ENCODE measurements at regions not wholly inside any gene's neighbourhood (a gene's known extent, or its start where the extent isn't known, plus 50 kb on each side); places are given as distances from the start of the nearest gene placed in this dataset.

DNA sequence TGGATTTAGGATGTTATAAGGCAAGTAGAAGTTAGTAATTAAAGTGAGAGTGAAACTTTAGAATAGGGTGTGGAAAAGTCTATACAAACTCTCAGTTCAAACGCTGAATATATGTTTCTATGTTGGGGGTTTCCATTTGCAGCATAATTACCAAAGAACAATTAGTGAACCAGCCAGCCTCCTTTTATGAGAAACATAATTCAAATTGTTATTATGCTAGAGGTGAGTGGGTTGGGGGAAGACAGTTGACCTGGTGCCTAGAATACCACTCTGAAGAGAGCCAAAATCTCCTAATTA, 435.8 kb downstream of the MDFIC start:
- Histone ChIP-seq H3K27ac (no peak overlapping the region), H3K4me3 (no peak overlapping the region), H3K27me3 (no peaks in the 10 kb centered on the region), H3K36me3 (replicated peaks in 1 of 2) (no peaks in the 10 kb centered on the region), H3K9me3 (replicated peaks in 1 of 3) (no peaks in the 10 kb centered on the region), H3K4me1 (replicated peaks in 1 of 2) (no peaks in the 10 kb centered on the region)
- TF ChIP-seq POLR2A (IDR thresholded peaks at IDR 0.05) = no peak
- TF ChIP-seq, protein P1, sequence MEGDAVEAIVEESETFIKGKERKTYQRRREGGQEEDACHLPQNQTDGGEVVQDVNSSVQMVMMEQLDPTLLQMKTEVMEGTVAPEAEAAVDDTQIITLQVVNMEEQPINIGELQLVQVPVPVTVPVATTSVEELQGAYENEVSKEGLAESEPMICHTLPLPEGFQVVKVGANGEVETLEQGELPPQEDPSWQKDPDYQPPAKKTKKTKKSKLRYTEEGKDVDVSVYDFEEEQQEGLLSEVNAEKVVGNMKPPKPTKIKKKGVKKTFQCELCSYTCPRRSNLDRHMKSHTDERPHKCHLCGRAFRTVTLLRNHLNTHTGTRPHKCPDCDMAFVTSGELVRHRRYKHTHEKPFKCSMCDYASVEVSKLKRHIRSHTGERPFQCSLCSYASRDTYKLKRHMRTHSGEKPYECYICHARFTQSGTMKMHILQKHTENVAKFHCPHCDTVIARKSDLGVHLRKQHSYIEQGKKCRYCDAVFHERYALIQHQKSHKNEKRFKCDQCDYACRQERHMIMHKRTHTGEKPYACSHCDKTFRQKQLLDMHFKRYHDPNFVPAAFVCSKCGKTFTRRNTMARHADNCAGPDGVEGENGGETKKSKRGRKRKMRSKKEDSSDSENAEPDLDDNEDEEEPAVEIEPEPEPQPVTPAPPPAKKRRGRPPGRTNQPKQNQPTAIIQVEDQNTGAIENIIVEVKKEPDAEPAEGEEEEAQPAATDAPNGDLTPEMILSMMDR (IDR thresholded peaks at IDR 0.05) = no peak
- intact Hi-C loops (cut with DNase I) = no loop called here
- WGBS, 4 donors = 56 to 82% (median 73%) methylated on average over 1 of the region's 1 CpG
- DNase-seq = no peak

DNA sequence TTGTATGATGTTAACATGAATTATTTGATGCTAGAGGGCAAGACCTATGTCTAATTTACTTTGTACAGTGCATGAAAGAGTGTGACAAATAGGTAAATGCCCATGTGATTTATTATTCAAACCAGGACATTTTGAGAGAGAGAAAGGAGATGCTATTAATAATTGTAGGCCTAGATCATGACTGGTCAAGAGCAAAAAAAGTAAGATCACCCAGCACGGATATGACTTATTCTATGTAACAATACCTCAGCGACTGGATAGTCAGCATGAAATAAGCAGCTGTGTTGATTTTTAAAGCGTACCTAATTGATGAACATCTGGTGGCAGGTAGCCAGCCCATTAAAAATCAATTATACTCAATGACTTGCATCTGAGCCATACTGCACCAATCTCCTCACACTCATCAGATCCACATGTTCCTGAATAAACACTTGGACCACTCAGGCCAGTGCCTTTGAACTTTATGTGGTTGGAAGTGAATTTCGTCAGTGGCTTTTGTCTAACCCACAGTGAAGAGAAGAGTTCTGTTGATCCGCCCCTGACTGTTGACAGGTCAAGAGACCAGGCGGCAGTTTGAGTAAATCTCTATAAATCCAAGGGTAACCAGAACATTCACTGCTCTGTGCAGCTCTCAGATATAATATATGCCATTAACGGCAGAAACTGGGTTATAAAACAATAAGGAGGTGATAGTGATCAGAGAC, 435.3 kb downstream of the MDFIC start:
- Histone ChIP-seq H3K4me3 (no peak overlapping the region), H3K36me3 (replicated peaks in 1 of 2) (no peaks in the 10 kb centered on the region), H3K9me3 (replicated peaks in 1 of 3) (no peaks in the 10 kb centered on the region), H3K27me3 (no peaks in the 10 kb centered on the region), H3K4me1 (replicated peaks in 1 of 2) (no peaks in the 10 kb centered on the region), H3K27ac (no peak overlapping the region)
- TF ChIP-seq POLR2A (IDR thresholded peaks at IDR 0.05) = no peak
- TF ChIP-seq, protein P1 (IDR thresholded peaks at IDR 0.05) = no peak
- WGBS, 4 donors = 70 to 84% (median 79%) methylated on average over 7 of the region's 7 CpGs
- intact Hi-C loops (cut with DNase I) = no loop called here
- no peak for DNase-seq

DNA sequence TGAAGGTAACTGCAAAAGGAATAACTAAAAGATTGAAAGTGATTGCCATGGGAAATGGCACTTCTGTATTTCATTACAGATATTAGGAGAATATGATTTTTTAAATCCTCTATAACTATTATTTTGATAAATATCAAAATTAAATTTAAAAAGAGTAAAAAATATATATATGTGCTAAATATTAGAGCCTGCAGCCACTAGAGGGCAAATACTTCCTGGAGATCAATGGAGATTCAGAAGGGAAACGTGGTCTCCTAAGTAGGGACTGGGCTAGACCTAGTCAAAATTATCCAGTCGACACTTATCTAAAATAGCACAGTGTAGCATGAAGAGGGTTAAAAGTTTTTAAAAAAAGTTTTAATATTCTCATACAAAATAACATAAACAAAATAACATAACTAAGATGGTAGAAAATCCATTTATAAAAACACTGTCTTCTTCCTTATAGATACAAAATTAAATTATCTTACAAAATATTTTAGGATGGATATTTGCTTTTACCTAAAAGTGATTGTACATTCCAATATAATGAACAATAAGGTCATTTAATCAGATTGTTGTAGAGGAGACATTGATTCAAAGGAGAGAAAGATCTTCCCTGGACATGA, 434.3 kb downstream of the MDFIC start:
- H3K4me1 ChIP-seq (replicated peaks in 1 of 2) = no peaks in the 10 kb centered on the region
- DNase-seq = peak in 1 of 7 donors; percentile 1
- H3K36me3 ChIP-seq (replicated peaks in 1 of 2) = no peaks in the 10 kb centered on the region
- no peaks in the 10 kb centered on the region for H3K9me3 ChIP-seq (replicated peaks in 1 of 3)
- TF ChIP-seq, protein P1 (IDR thresholded peaks at IDR 0.05) = peak in 4 of 6 experiments; percentile 15 to 46 (median 26)
- no peak for TF ChIP-seq POLR2A (IDR thresholded peaks at IDR 0.05)
- 21 to 43% (median 37%) methylated on average over 2 of the region's 2 CpGs for WGBS, 4 donors
- no peaks in the 10 kb centered on the region for H3K27me3 ChIP-seq
- H3K4me3 ChIP-seq = no peak overlapping the region
- intact Hi-C loops (cut with DNase I) = no loop called here
- no peak overlapping the region for H3K27ac ChIP-seq

DNA sequence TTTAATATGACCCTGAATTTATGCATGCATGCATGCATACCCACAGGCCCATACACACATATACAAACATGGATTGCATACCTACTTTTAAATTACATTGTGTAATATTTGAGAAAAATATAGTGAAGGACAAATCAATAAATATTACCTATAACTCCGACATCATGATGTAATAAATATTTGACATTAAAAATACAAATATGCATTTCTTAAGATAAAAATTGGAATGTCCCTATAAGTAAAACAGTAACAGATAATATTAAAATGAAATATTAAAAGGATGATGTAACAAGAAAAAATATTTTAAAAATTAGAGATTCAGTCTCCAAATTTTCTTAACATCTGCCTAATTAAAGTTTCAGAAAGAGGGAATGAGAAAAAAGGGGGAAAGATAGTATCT, 433.0 kb downstream of the MDFIC start:
- no peaks in the 10 kb centered on the region for H3K9me3 ChIP-seq (replicated peaks in 1 of 3)
- intact Hi-C loops (cut with DNase I) = no loop called here
- TF ChIP-seq, protein P1 (IDR thresholded peaks at IDR 0.05) = no peak
- no peak for TF ChIP-seq POLR2A (IDR thresholded peaks at IDR 0.05)
- DNase-seq = no peak
- no peak overlapping the region for H3K4me3 ChIP-seq
- H3K4me1 ChIP-seq (replicated peaks in 1 of 2) = no peaks in the 10 kb centered on the region
- no peaks in the 10 kb centered on the region for H3K36me3 ChIP-seq (replicated peaks in 1 of 2)
- no peak overlapping the region for H3K27ac ChIP-seq
- 54 to 74% (median 60%) methylated on average over 1 of the region's 1 CpG for WGBS, 4 donors
- H3K27me3 ChIP-seq = no peaks in the 10 kb centered on the region
